ENCODE measurements at regions not wholly inside any gene's neighbourhood (a gene's known extent, or its start where the extent isn't known, plus 50 kb on each side); places are given as distances from the start of the nearest gene placed in this dataset.
"Not testable (repeated sequence)": the region's sequence is repeated elsewhere in the genome, so short reads cannot be mapped to it uniquely, and the experiment has no call there.

DNA sequence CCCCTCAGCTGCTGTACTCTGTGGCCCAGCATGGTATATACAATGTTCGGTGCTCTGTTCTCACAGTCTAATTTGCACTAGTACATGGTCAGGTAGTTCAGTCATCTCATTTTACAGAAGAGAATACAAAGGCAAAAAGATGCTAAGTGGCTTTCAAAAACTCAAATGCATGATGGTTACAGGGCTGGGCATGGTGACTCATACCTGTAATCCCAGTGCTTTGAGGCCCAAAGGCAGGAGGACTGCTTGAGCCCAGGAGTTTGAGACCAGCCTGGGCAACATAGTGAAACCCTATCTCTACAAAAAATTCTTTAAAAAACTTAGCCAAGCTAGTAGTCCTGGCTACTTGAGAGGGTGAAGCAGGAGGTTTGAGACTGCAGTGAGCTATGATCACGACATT lies 210.5 kb upstream of the KIT start:
- Histone ChIP-seq H2BK15ac (replicated peaks; ENCODE audit: low read depth) (no peak overlapping the region), H2BK120ac (ENCODE audit: low read depth, low read length) (no peak overlapping the region), H3K27me3 (ENCODE audit: insufficient read depth, low read length, poor library complexity) (no peaks in the 10 kb centered on the region), H3K23ac (ENCODE audit: low read length) (no peak overlapping the region), H4K5ac (ENCODE audit: low read length) (no peak overlapping the region), H3K4me3 (ENCODE audit: low read length) (no peak overlapping the region), H3K79me2 (ENCODE audit: control insufficient read depth, insufficient read depth, low read length) (no peaks in the 10 kb centered on the region), H3K56ac (ENCODE audit: low read length) (no peak overlapping the region), H3K4me1 (ENCODE audit: control insufficient read depth, low read depth, low read length) (no peaks in the 10 kb centered on the region), H3K4me2 (ENCODE audit: low read length) (no peak overlapping the region), H3K18ac (ENCODE audit: low read length) (no peak overlapping the region), H3K27ac (ENCODE audit: low read depth, low read length) (no peak overlapping the region), H3K79me1 (ENCODE audit: low read length) (no peaks in the 10 kb centered on the region), H2AK5ac (ENCODE audit: low read length) (no peak overlapping the region), H4K8ac (ENCODE audit: low read depth, low read length) (no peak overlapping the region), H2BK5ac (ENCODE audit: low read length) (no peak overlapping the region), H3K4ac (ENCODE audit: low read depth, low read length) (no peak overlapping the region), H3K36me3 (ENCODE audit: control insufficient read depth, insufficient read depth, low read length) (no peaks in the 10 kb centered on the region), H3K9ac (ENCODE audit: low read length) (no peak overlapping the region)
- no peak for DNase-seq
- no CpG with 5 or more reads among the region's 2 CpGs for WGBS (ENCODE audit: extremely low coverage, insufficient coverage, low lambda C conversion rate)

DNA sequence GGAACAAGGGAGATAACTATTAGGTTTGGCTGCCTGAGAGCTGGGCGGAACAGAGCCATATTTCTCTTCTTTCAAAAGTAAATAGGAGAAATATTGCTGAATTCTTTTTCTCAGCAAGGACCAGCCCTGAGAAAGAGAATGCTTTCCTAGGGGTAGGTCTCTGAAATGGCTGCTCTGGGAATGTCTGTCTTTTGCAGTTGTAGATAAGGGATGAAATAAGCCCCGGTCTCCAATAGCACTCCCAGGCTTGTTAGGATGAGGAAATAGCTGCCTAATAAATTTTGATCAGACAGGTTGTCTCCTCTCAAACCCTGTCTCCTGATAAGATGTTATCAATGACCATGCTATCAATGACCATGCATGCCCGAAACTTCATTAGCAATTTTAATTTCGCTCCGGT lies 207.8 kb upstream of the KIT start:
- Histone ChIP-seq H3K9ac (ENCODE audit: low read length) (no peak overlapping the region), H3K23ac (ENCODE audit: low read length) (no peak overlapping the region), H2AK5ac (ENCODE audit: low read length) (no peak overlapping the region), H2BK15ac (replicated peaks; ENCODE audit: low read depth) (no peak overlapping the region), H2BK120ac (ENCODE audit: low read depth, low read length) (peak overlapping the region; percentile 28), H4K5ac (ENCODE audit: low read length) (no peak overlapping the region), H3K36me3 (ENCODE audit: control insufficient read depth, insufficient read depth, low read length) (no peaks in the 10 kb centered on the region), H3K56ac (ENCODE audit: low read length) (no peak overlapping the region), H3K79me2 (ENCODE audit: control insufficient read depth, insufficient read depth, low read length) (no peaks in the 10 kb centered on the region), H3K79me1 (ENCODE audit: low read length) (no peaks in the 10 kb centered on the region), H3K27ac (ENCODE audit: low read depth, low read length) (no peak overlapping the region), H3K4me2 (ENCODE audit: low read length) (no peak overlapping the region), H3K4me1 (ENCODE audit: control insufficient read depth, low read depth, low read length) (no peaks in the 10 kb centered on the region), H3K18ac (ENCODE audit: low read length) (no peak overlapping the region), H3K4ac (ENCODE audit: low read depth, low read length) (no peak overlapping the region), H3K4me3 (ENCODE audit: low read length) (no peak overlapping the region), H3K27me3 (ENCODE audit: insufficient read depth, low read length, poor library complexity) (no peaks in the 10 kb centered on the region), H2BK5ac (ENCODE audit: low read length) (no peak overlapping the region), H4K8ac (ENCODE audit: low read depth, low read length) (no peak overlapping the region)
- no CpG with 5 or more reads among the region's 5 CpGs for WGBS (ENCODE audit: extremely low coverage, insufficient coverage, low lambda C conversion rate)
- peak; percentile 6 for DNase-seq

DNA sequence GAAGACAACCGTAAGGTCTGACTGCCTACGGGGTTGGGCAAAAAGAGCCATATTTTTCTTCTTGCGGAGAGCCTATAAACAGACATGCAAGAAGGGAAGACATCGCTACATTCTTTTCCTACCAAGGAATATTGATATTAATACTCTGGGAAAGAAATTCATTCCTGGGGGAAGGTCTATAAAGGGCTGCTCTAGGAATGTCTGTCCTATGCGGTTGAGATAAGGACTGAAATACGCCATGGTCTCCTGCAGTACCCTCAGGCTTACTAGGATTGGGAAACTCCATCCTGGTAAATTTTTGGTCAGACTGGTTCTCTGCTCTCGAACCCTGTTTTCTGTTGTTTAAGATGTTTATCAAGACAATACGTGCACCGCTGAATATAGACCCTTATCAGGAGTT lies 190.8 kb upstream of the KIT start:
- H2AK5ac ChIP-seq (ENCODE audit: low read length); H3K4me1 ChIP-seq (ENCODE audit: control insufficient read depth, low read depth, low read length): not testable (repeated sequence)
- no CpG with 5 or more reads among the region's 9 CpGs for WGBS (ENCODE audit: extremely low coverage, insufficient coverage, low lambda C conversion rate)

DNA sequence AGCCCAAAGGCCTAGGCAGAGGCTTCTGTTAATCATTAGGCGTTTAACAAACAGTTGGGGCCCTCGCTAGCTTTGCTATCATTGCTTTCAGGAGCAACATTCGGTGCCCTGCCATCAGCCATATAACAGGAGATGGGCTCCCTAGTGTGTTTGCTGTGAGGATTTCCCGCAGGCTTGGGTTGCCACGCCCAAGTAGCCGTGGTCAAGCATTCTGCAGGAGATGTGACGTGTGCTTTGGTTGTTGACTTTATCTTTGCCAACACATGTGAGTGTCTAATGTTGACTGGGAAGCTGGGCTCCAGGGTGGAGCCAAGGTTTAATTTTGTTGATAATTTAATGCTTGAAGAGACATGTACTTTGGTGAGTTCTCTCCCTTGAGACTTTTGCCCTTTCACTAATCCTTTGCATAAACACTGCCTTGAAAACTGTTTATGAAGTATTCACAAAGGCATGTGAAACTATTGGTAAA lies 184.6 kb upstream of the KIT start:
- H4K8ac ChIP-seq (ENCODE audit: low read depth, low read length) = no peak overlapping the region
- no peaks in the 10 kb centered on the region for H3K79me2 ChIP-seq (ENCODE audit: control insufficient read depth, insufficient read depth, low read length)
- no peaks in the 10 kb centered on the region for H3K4me1 ChIP-seq (ENCODE audit: control insufficient read depth, low read depth, low read length)
- no peak overlapping the region for H2AK5ac ChIP-seq (ENCODE audit: low read length)
- H4K5ac ChIP-seq (ENCODE audit: low read length) = no peak overlapping the region
- WGBS (ENCODE audit: extremely low coverage, insufficient coverage, low lambda C conversion rate) = no CpG with 5 or more reads among the region's 7 CpGs
- H3K27me3 ChIP-seq (ENCODE audit: insufficient read depth, low read length, poor library complexity) = no peaks in the 10 kb centered on the region
- no peak for DNase-seq
- H2BK15ac ChIP-seq (replicated peaks; ENCODE audit: low read depth) = no peak overlapping the region
- no peak overlapping the region for H2BK120ac ChIP-seq (ENCODE audit: low read depth, low read length)
- no peak overlapping the region for H3K4me2 ChIP-seq (ENCODE audit: low read length)
- H3K36me3 ChIP-seq (ENCODE audit: control insufficient read depth, insufficient read depth, low read length) = no peaks in the 10 kb centered on the region
- H2BK5ac ChIP-seq (ENCODE audit: low read length) = no peak overlapping the region
- H3K27ac ChIP-seq (ENCODE audit: low read depth, low read length) = no peak overlapping the region
- H3K23ac ChIP-seq (ENCODE audit: low read length) = no peak overlapping the region
- H3K4me3 ChIP-seq (ENCODE audit: low read length) = no peak overlapping the region
- no peak overlapping the region for H3K4ac ChIP-seq (ENCODE audit: low read depth, low read length)
- H3K56ac ChIP-seq (ENCODE audit: low read length) = no peak overlapping the region
- H3K9ac ChIP-seq (ENCODE audit: low read length) = no peak overlapping the region
- no peaks in the 10 kb centered on the region for H3K79me1 ChIP-seq (ENCODE audit: low read length)
- H3K18ac ChIP-seq (ENCODE audit: low read length) = no peak overlapping the region

More for the DNA sequence above, 190.8 kb upstream of the KIT start:
- not testable (repeated sequence) for H3K4me3 ChIP-seq (ENCODE audit: low read length); H3K4ac ChIP-seq (ENCODE audit: low read depth, low read length); H3K23ac ChIP-seq (ENCODE audit: low read length); H2BK5ac ChIP-seq (ENCODE audit: low read length); H4K8ac ChIP-seq (ENCODE audit: low read depth, low read length); H2BK120ac ChIP-seq (ENCODE audit: low read depth, low read length); H2BK15ac ChIP-seq (replicated peaks; ENCODE audit: low read depth); H3K79me1 ChIP-seq (ENCODE audit: low read length); H3K27ac ChIP-seq (ENCODE audit: low read depth, low read length); H3K36me3 ChIP-seq (ENCODE audit: control insufficient read depth, insufficient read depth, low read length); H3K27me3 ChIP-seq (ENCODE audit: insufficient read depth, low read length, poor library complexity); H3K79me2 ChIP-seq (ENCODE audit: control insufficient read depth, insufficient read depth, low read length); H3K18ac ChIP-seq (ENCODE audit: low read length); H3K56ac ChIP-seq (ENCODE audit: low read length); H3K9ac ChIP-seq (ENCODE audit: low read length); H3K4me2 ChIP-seq (ENCODE audit: low read length); H4K5ac ChIP-seq (ENCODE audit: low read length)
- peak; percentile 7 for DNase-seq

DNA sequence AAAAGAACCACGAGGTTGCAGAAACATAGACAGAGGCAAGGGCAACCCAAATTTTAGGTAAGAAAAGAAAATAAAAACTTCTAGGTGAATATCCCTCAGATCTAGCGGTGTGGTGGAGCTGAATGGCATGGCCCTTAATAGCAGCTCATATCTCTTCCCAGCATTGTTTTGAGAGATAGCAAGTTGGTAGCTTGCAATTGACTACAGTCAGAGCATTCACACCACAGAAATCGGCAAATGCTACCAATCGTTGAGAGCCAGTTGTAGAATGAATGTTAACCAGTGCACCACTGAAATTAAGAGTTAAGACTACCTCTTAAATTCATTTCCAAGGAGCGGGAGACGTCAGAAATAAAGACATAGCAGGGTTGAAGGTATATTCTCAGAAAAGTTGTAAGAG lies 184.0 kb upstream of the KIT start:
- H3K4me1 ChIP-seq (ENCODE audit: control insufficient read depth, low read depth, low read length) = no peaks in the 10 kb centered on the region
- H3K23ac ChIP-seq (ENCODE audit: low read length) = no peak overlapping the region
- no peak overlapping the region for H3K27ac ChIP-seq (ENCODE audit: low read depth, low read length)
- H2AK5ac ChIP-seq (ENCODE audit: low read length) = no peak overlapping the region
- no peak overlapping the region for H3K18ac ChIP-seq (ENCODE audit: low read length)
- H2BK5ac ChIP-seq (ENCODE audit: low read length) = no peak overlapping the region
- H4K5ac ChIP-seq (ENCODE audit: low read length) = no peak overlapping the region
- no peak for DNase-seq
- no peak overlapping the region for H2BK15ac ChIP-seq (replicated peaks; ENCODE audit: low read depth)
- H2BK120ac ChIP-seq (ENCODE audit: low read depth, low read length) = no peak overlapping the region
- H3K56ac ChIP-seq (ENCODE audit: low read length) = no peak overlapping the region
- no peak overlapping the region for H3K4ac ChIP-seq (ENCODE audit: low read depth, low read length)
- H3K4me2 ChIP-seq (ENCODE audit: low read length) = no peak overlapping the region
- H4K8ac ChIP-seq (ENCODE audit: low read depth, low read length) = no peak overlapping the region
- no peaks in the 10 kb centered on the region for H3K36me3 ChIP-seq (ENCODE audit: control insufficient read depth, insufficient read depth, low read length)
- no peak overlapping the region for H3K9ac ChIP-seq (ENCODE audit: low read length)
- no peaks in the 10 kb centered on the region for H3K79me2 ChIP-seq (ENCODE audit: control insufficient read depth, insufficient read depth, low read length)
- H3K4me3 ChIP-seq (ENCODE audit: low read length) = no peak overlapping the region
- no peaks in the 10 kb centered on the region for H3K79me1 ChIP-seq (ENCODE audit: low read length)
- WGBS (ENCODE audit: extremely low coverage, insufficient coverage, low lambda C conversion rate) = no CpG with 5 or more reads among the region's 6 CpGs
- H3K27me3 ChIP-seq (ENCODE audit: insufficient read depth, low read length, poor library complexity) = no peaks in the 10 kb centered on the region

DNA sequence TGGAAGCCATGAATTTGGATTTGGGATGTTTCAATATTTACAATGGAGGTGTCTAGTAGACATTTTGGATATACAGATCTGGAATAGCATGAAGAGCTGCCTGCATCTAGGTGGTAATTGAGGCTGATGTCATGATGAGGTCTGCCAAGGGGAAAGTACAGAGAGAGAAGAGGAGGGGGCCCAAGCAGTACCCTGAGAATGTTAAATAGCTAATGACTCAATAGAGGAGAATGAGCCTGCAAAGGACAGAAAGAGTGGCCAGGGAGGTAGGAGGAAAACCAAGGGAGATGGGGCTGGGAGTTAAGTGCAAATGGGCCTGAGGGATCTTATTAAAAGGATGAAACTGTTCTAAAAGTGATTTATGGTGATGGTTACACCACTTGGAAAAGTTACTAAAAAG lies 182.2 kb upstream of the KIT start:
- H4K8ac ChIP-seq (ENCODE audit: low read depth, low read length) = no peak overlapping the region
- no peak overlapping the region for H2BK15ac ChIP-seq (replicated peaks; ENCODE audit: low read depth)
- no peak overlapping the region for H2AK5ac ChIP-seq (ENCODE audit: low read length)
- no peaks in the 10 kb centered on the region for H3K79me1 ChIP-seq (ENCODE audit: low read length)
- no peak overlapping the region for H3K4me2 ChIP-seq (ENCODE audit: low read length)
- peak; percentile 29 for DNase-seq
- H3K18ac ChIP-seq (ENCODE audit: low read length) = no peak overlapping the region
- no peaks in the 10 kb centered on the region for H3K4me1 ChIP-seq (ENCODE audit: control insufficient read depth, low read depth, low read length)
- H3K23ac ChIP-seq (ENCODE audit: low read length) = no peak overlapping the region
- H3K4ac ChIP-seq (ENCODE audit: low read depth, low read length) = no peak overlapping the region
- no peaks in the 10 kb centered on the region for H3K36me3 ChIP-seq (ENCODE audit: control insufficient read depth, insufficient read depth, low read length)
- no peak overlapping the region for H3K9ac ChIP-seq (ENCODE audit: low read length)
- H3K4me3 ChIP-seq (ENCODE audit: low read length) = no peak overlapping the region
- no peaks in the 10 kb centered on the region for H3K27me3 ChIP-seq (ENCODE audit: insufficient read depth, low read length, poor library complexity)
- H4K5ac ChIP-seq (ENCODE audit: low read length) = no peak overlapping the region
- H3K79me2 ChIP-seq (ENCODE audit: control insufficient read depth, insufficient read depth, low read length) = no peaks in the 10 kb centered on the region
- H2BK120ac ChIP-seq (ENCODE audit: low read depth, low read length) = no peak overlapping the region
- no peak overlapping the region for H2BK5ac ChIP-seq (ENCODE audit: low read length)
- H3K27ac ChIP-seq (ENCODE audit: low read depth, low read length) = no peak overlapping the region
- no peak overlapping the region for H3K56ac ChIP-seq (ENCODE audit: low read length)
